ENCODE measurements at regions not wholly inside any gene's neighbourhood (a gene's known extent, or its start where the extent isn't known, plus 50 kb on each side); places are given as distances from the start of the nearest gene placed in this dataset.
A peak's percentile ranks its signal among the peaks of the same experiment; 100 is the strongest.

GRCh38 chr7:79714081-79714480 is 260.6 kb upstream of the MAGI2 start:
- no peak for DNase-seq (ENCODE audit: low read depth)
- H3K4me3 ChIP-seq (ENCODE audit: control insufficient read depth, low read depth, low read length): no peak overlapping the region
- no peak for TF ChIP-seq CTCF (IDR thresholded peaks at IDR 0.05; ENCODE audit: control insufficient read depth, insufficient read depth, low read depth, low read length, missing control alignments)

GRCh38 chr7:79713276-79713675 is 259.8 kb upstream of the MAGI2 start:
- no peak for TF ChIP-seq CTCF (IDR thresholded peaks at IDR 0.05; ENCODE audit: control insufficient read depth, insufficient read depth, low read depth, low read length, missing control alignments)
- no peak for DNase-seq (ENCODE audit: low read depth)
- H3K4me3 ChIP-seq (ENCODE audit: control insufficient read depth, low read depth, low read length): no peak overlapping the region

- no peak for DNase-seq (ENCODE audit: low read depth)
- no peak overlapping the region for H3K4me3 ChIP-seq (ENCODE audit: control insufficient read depth, low read depth, low read length)
- no peak for TF ChIP-seq CTCF (IDR thresholded peaks at IDR 0.05; ENCODE audit: control insufficient read depth, insufficient read depth, low read depth, low read length, missing control alignments)
Measured at GRCh38 chr7:79711660-79712059, 258.2 kb upstream of the MAGI2 start.

- no peak for TF ChIP-seq CTCF (IDR thresholded peaks at IDR 0.05; ENCODE audit: control insufficient read depth, insufficient read depth, low read depth, low read length, missing control alignments)
- no peak for DNase-seq (ENCODE audit: low read depth)
- H3K4me3 ChIP-seq (ENCODE audit: control insufficient read depth, low read depth, low read length): no peak overlapping the region
Measured at GRCh38 chr7:79709574-79710409, 256.3 kb upstream of the MAGI2 start.

GRCh38 chr7:79702116-79702515 is 248.6 kb upstream of the MAGI2 start:
- DNase-seq (ENCODE audit: low read depth): no peak
- H3K4me3 ChIP-seq (ENCODE audit: control insufficient read depth, low read depth, low read length): no peak overlapping the region
- TF ChIP-seq CTCF (IDR thresholded peaks at IDR 0.05; ENCODE audit: control insufficient read depth, insufficient read depth, low read depth, low read length, missing control alignments): no peak

- DNase-seq (ENCODE audit: low read depth): peak; percentile 79
- no peak for TF ChIP-seq CTCF (IDR thresholded peaks at IDR 0.05; ENCODE audit: control insufficient read depth, insufficient read depth, low read depth, low read length, missing control alignments)
- no peak overlapping the region for H3K4me3 ChIP-seq (ENCODE audit: control insufficient read depth, low read depth, low read length)
Measured at GRCh38 chr7:79692015-79692414, 238.5 kb upstream of the MAGI2 start.

All from AG09309 (cell line).